NT2/D1 (cell line): ENCODE measurements at regions not wholly inside any gene's neighbourhood (a gene's known extent, or its start where the extent isn't known, plus 50 kb on each side); places are given as distances from the start of the nearest gene placed in this dataset.

Experiments
- SUZ12 ChIP-seq: IDR thresholded peaks from 2 replicates; pipeline ENCODE4 v1.6.1; 2011; ENCODE audit not compliant: insufficient read length, insufficient read depth; ENCODE audit errors: extremely low read depth
- YY1 ChIP-seq: IDR thresholded peaks from 2 replicates; pipeline ENCODE4 v1.6.1; 2011; ENCODE audit not compliant: insufficient read length, insufficient read depth
- ZNF274 ChIP-seq: IDR thresholded peaks from 2 replicates; pipeline ENCODE4 v1.6.1; 2011; ENCODE audit warnings: mild to moderate bottlenecking, low read depth, low read length

DNA sequence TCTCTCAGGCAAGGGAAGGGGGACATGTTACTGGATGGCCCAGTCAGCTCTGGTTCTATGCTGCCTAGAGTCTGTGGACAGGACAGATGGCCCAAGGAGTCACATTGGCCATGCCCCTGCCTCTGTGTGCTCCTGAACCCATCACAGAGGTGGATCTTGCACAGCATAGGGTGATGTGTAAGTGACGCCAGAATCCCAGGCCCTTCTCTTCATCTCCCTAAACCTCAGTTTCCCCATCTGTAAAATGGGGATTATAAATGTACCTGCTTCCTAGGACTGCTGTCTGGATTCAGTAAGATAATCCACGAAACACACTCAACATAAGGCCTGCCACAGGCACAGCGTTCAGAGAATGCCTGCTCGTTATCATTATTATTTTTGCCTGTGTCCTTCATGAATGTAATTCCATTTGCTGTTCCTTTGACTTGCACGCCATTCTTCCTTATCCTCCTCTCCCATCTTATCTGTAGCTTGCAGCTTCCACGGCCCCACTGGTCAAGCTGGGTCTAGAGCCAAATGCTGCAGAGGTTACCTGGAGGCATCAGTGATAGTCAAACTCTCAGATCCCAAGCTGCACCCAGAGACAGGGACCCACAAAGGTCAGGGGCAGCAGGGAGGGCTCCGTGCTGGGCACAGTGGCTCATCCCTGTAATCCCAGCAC, 207.0 kb downstream of the MN1 start:
- no peak for TF ChIP-seq SUZ12
- TF ChIP-seq YY1 = no peak
- TF ChIP-seq ZNF274 = no peak
